GM12875 (cell line): ENCODE measurements at regions not wholly inside any gene's neighbourhood (a gene's known extent, or its start where the extent isn't known, plus 50 kb on each side); places are given as distances from the start of the nearest gene placed in this dataset.
"Not testable (repeated sequence)": the region's sequence is repeated elsewhere in the genome, so short reads cannot be mapped to it uniquely, and the experiment has no call there.

Experiments used
- H3K4me3 ChIP-seq: one replicate; pipeline ENCODE4 v1.5.1; 2011; ENCODE audit warnings: low read depth, low read length, control low read depth
- TF ChIP-seq, protein P1 (sequence below): IDR thresholded peaks from 2 replicates; pipeline ENCODE4 v1.5.1; 2011; ENCODE audit warnings: low read depth, mild to moderate bottlenecking, control low read depth, inconsistent platforms, low read length, moderate library complexity, borderline replicate concordance; ENCODE audit not compliant: insufficient read depth

DNA sequence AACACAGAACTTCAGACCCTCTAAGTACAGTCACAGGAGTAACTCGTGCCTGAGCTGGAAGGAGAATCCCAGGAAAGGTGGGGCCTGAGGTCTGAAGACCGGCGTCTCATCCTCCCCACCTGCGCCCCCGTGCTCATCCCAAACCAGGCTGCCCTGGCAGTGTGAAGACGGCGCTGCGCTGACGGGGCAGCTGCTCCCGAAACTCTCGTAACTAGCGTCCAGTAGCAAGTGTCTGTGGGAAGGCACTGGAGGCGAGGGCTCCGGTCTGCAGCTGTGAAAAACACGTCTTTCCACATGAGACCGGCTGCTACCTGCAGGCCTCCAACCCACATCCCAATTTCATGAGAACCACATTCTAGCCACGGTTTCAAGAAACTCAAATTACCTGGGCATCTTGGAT, 136.6 kb upstream of the RNF32 start:
- H3K4me3 ChIP-seq = no peak overlapping the region
- TF ChIP-seq, protein P1, sequence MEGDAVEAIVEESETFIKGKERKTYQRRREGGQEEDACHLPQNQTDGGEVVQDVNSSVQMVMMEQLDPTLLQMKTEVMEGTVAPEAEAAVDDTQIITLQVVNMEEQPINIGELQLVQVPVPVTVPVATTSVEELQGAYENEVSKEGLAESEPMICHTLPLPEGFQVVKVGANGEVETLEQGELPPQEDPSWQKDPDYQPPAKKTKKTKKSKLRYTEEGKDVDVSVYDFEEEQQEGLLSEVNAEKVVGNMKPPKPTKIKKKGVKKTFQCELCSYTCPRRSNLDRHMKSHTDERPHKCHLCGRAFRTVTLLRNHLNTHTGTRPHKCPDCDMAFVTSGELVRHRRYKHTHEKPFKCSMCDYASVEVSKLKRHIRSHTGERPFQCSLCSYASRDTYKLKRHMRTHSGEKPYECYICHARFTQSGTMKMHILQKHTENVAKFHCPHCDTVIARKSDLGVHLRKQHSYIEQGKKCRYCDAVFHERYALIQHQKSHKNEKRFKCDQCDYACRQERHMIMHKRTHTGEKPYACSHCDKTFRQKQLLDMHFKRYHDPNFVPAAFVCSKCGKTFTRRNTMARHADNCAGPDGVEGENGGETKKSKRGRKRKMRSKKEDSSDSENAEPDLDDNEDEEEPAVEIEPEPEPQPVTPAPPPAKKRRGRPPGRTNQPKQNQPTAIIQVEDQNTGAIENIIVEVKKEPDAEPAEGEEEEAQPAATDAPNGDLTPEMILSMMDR = no peak

GRCh38 chr7:156503196-156503595, 137.4 kb upstream of the RNF32 start:
- no peak overlapping the region for H3K4me3 ChIP-seq
- TF ChIP-seq, protein P1 = no peak

- H3K4me3 ChIP-seq = not testable (repeated sequence)
These were observed 138.8 kb upstream of the RNF32 start for GRCh38 chr7:156501815-156502214.

GRCh38 chr7:156499247-156499881, 141.2 kb upstream of the RNF32 start:
- TF ChIP-seq, protein P1 = no peak
- no peak overlapping the region for H3K4me3 ChIP-seq

DNA sequence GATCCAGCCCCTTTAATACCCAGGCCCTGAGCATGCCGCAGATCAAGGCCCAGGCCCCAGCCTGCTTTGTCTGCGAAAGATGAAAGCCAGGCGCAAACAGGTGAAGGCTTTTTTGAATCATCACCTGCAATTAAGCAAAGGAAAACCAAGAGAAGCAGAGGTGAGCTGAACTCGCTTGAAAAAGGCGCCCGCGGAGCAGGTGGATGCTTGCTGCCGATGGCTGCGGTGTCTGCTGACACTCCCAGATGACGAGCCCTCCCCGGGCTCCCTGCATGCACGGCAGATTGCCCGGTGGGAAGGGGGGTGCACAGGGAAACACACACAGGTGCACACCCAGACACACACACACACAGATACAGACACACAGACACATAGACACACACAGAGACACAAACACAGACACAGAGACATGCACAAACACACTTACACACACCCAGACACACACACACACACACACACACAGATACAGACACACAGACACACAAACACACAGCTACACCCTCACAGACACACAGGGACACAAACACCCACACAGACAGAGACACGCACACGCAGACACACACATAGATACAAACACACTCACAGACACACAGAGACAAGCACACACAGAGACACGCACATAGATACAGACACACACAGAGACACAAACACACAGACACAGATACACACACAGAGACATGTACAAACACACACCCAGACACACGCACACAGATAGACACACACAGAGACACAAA, 142.6 kb upstream of the RNF32 start:
- H3K4me3 ChIP-seq = no peak overlapping the region

GRCh38 chr7:156496865-156497264, 143.7 kb upstream of the RNF32 start:
- H3K4me3 ChIP-seq = no peak overlapping the region
- TF ChIP-seq, protein P1 = no peak

More for the DNA sequence above, 142.6 kb upstream of the RNF32 start:
- TF ChIP-seq, protein P1 = no peak

- TF ChIP-seq, protein P1 = no peak
- H3K4me3 ChIP-seq = no peak overlapping the region
These were observed 144.2 kb upstream of the RNF32 start for GRCh38 chr7:156496363-156496769.
